ENCODE measurements at regions not wholly inside any gene's neighbourhood (a gene's known extent, or its start where the extent isn't known, plus 50 kb on each side); places are given as distances from the start of the nearest gene placed in this dataset.

DNA sequence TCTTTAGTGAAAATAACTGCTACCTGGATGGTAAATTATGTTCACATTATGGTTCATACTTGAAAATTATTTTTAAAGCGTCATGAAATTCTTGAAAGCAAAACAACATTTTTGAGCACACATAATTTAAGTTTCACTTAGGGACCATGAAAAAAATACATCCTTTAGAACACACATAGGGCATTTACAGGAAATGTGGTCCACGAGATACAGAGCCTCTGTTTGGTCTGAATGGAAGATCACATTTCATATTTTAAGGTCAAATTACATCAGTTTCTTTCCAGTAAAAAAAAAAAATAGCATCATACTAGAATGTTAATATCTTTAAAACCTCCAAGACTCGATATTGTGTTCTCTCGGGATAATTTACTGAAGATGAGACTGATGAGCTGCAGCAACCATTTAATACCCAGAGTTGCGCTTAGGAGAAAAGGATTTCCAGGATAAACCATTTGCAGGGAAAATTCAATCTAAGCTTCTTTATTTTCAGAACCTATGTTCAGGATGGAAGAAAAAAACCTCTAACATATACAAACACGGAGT lies 720.7 kb downstream of the DIAPH3 start:
- H3K4me3 ChIP-seq (ENCODE audit: low read depth, low read length) = no peak overlapping the region
- TF ChIP-seq, protein P1, sequence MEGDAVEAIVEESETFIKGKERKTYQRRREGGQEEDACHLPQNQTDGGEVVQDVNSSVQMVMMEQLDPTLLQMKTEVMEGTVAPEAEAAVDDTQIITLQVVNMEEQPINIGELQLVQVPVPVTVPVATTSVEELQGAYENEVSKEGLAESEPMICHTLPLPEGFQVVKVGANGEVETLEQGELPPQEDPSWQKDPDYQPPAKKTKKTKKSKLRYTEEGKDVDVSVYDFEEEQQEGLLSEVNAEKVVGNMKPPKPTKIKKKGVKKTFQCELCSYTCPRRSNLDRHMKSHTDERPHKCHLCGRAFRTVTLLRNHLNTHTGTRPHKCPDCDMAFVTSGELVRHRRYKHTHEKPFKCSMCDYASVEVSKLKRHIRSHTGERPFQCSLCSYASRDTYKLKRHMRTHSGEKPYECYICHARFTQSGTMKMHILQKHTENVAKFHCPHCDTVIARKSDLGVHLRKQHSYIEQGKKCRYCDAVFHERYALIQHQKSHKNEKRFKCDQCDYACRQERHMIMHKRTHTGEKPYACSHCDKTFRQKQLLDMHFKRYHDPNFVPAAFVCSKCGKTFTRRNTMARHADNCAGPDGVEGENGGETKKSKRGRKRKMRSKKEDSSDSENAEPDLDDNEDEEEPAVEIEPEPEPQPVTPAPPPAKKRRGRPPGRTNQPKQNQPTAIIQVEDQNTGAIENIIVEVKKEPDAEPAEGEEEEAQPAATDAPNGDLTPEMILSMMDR (IDR thresholded peaks at IDR 0.05) = no peak
- no peaks in the 10 kb centered on the region for H3K9me3 ChIP-seq (ENCODE audit: control insufficient read depth, low read length)
- H3K79me2 ChIP-seq = no peaks in the 10 kb centered on the region
- H3K27me3 ChIP-seq (ENCODE audit: control insufficient read depth, insufficient read depth, low read length) = no peaks in the 10 kb centered on the region
- H3K4me1 ChIP-seq = no peaks in the 10 kb centered on the region
- H3K27ac ChIP-seq = no peak overlapping the region
- H2AFZ ChIP-seq = no peak overlapping the region
- H3K36me3 ChIP-seq (ENCODE audit: control insufficient read depth, insufficient read depth, low read length) = no peaks in the 10 kb centered on the region
- H3K4me2 ChIP-seq (ENCODE audit: low read length) = no peak overlapping the region
- H3K9ac ChIP-seq = no peak overlapping the region

DNA sequence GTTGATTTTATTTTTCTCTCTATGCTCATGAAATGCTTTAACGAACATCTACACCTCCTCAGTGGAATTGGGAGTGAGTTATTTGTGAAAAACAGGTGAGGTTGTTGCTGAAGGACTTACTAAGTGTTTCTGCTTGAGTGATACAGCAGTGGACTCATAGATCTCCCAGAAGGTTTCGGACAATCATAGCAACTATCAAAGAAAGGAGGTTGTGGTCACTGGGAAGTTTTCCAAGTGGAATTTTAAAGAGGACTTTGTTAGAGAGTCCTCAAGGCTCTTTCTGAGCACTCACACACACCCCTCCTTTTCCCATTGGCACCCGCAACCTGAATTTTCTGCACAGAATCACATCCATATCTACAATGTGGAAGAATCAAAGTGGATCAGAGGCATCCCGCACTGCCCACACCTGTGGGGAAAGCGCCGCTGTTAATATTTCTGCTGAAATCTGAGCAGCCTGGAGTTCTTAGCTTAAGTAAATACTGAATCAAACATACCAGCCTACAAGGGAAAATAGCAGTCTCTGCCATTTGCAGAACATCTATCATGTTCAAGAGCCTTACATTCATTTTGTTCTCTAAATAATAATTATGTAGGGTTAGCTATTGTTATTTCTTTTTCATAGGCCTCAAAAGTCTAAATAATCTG lies 719.4 kb downstream of the DIAPH3 start:
- H3K4me3 ChIP-seq (ENCODE audit: low read depth, low read length) = no peak overlapping the region
- no peaks in the 10 kb centered on the region for H3K27me3 ChIP-seq (ENCODE audit: control insufficient read depth, insufficient read depth, low read length)
- no peak overlapping the region for H3K9ac ChIP-seq
- no peaks in the 10 kb centered on the region for H3K79me2 ChIP-seq
- H3K4me1 ChIP-seq = no peaks in the 10 kb centered on the region
- TF ChIP-seq, protein P1 (IDR thresholded peaks at IDR 0.05) = no peak
- H3K36me3 ChIP-seq (ENCODE audit: control insufficient read depth, insufficient read depth, low read length) = no peaks in the 10 kb centered on the region
- no peak overlapping the region for H3K27ac ChIP-seq
- H2AFZ ChIP-seq = no peak overlapping the region
- no peak overlapping the region for H3K4me2 ChIP-seq (ENCODE audit: low read length)
- H3K9me3 ChIP-seq (ENCODE audit: control insufficient read depth, low read length) = no peaks in the 10 kb centered on the region

DNA sequence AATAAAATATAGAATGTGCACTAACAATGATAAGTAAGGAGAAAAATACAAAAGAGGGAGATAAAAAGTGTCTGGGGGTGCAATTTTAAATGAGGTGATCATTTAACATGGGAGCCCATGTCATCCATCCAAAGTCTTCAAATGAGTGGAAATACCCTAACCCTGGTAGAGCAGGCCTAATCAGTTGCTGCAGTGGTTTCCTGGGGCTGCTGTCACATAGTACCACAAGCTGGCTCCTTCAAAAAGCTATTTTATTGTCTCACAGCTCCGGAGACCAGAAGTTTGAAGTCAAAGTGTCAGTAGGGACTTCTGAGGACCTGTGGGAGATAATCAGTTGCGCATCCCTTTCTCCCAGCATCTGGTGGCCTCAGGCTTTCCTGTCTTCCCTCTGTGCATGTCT lies 717.9 kb downstream of the DIAPH3 start:
- Histone ChIP-seq H3K79me2 (no peaks in the 10 kb centered on the region), H3K4me1 (no peaks in the 10 kb centered on the region), H2AFZ (no peak overlapping the region), H3K4me3 (ENCODE audit: low read depth, low read length) (no peak overlapping the region), H3K9me3 (ENCODE audit: control insufficient read depth, low read length) (no peaks in the 10 kb centered on the region), H3K36me3 (ENCODE audit: control insufficient read depth, insufficient read depth, low read length) (no peaks in the 10 kb centered on the region), H3K9ac (no peak overlapping the region), H3K27ac (no peak overlapping the region), H3K27me3 (ENCODE audit: control insufficient read depth, insufficient read depth, low read length) (no peaks in the 10 kb centered on the region), H3K4me2 (ENCODE audit: low read length) (no peak overlapping the region)
- TF ChIP-seq, protein P1 (IDR thresholded peaks at IDR 0.05) = no peak

DNA sequence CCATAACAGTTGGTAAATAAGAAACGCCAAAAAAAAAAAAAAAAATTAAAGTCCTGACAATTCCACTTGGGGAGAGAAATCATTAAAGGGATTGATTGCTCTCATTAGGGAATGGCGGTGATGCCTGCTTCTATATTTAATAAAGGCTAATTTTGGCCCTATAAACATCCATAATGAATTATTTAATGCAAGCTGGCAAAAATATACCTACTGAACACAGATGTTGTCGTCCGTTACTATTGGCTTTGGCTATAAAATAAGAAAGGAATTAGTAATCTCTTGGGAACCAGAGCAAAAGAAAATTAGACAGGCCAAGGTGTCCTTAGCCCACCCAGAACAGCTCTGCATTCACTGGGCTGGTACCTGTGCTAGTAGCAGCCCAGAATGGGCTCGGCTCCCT lies 717.3 kb downstream of the DIAPH3 start:
- no peaks in the 10 kb centered on the region for H3K36me3 ChIP-seq (ENCODE audit: control insufficient read depth, insufficient read depth, low read length)
- TF ChIP-seq, protein P1 (IDR thresholded peaks at IDR 0.05) = no peak
- H3K4me2 ChIP-seq (ENCODE audit: low read length) = no peak overlapping the region
- no peaks in the 10 kb centered on the region for H3K4me1 ChIP-seq
- no peak overlapping the region for H3K4me3 ChIP-seq (ENCODE audit: low read depth, low read length)
- H3K9me3 ChIP-seq (ENCODE audit: control insufficient read depth, low read length) = no peaks in the 10 kb centered on the region
- H3K79me2 ChIP-seq = no peaks in the 10 kb centered on the region
- no peak overlapping the region for H3K9ac ChIP-seq
- no peak overlapping the region for H3K27ac ChIP-seq
- no peak overlapping the region for H2AFZ ChIP-seq
- H3K27me3 ChIP-seq (ENCODE audit: control insufficient read depth, insufficient read depth, low read length) = no peaks in the 10 kb centered on the region

DNA sequence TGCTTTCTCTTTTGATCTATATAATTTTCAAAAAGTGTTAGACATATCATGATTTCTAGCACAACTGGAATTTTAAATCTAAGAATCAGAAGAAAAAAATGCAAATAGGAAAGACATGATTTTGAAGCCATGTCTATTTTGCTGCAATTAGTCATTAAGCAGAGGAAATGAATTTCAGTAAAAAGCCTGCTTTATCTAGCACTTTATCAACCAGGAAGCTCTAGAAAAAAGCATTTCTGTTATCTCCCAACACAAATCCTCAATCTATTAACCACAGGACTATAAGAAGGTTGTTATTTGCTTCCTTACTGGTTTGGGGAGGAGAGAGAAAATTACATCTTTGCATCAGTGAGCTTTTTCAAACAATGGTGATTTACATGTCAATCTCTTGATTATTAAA lies 716.7 kb downstream of the DIAPH3 start:
- H3K36me3 ChIP-seq (ENCODE audit: control insufficient read depth, insufficient read depth, low read length) = no peaks in the 10 kb centered on the region
- TF ChIP-seq, protein P1 (IDR thresholded peaks at IDR 0.05) = no peak
- no peaks in the 10 kb centered on the region for H3K27me3 ChIP-seq (ENCODE audit: control insufficient read depth, insufficient read depth, low read length)
- H3K4me2 ChIP-seq (ENCODE audit: low read length) = no peak overlapping the region
- no peak overlapping the region for H2AFZ ChIP-seq
- H3K27ac ChIP-seq = no peak overlapping the region
- no peak overlapping the region for H3K4me3 ChIP-seq (ENCODE audit: low read depth, low read length)
- H3K79me2 ChIP-seq = no peaks in the 10 kb centered on the region
- H3K9ac ChIP-seq = no peak overlapping the region
- no peaks in the 10 kb centered on the region for H3K9me3 ChIP-seq (ENCODE audit: control insufficient read depth, low read length)
- no peaks in the 10 kb centered on the region for H3K4me1 ChIP-seq
